Tibial artery (tissue), 4 donors: ENCODE measurements at regions not wholly inside any gene's neighbourhood (a gene's known extent, or its start where the extent isn't known, plus 50 kb on each side); places are given as distances from the start of the nearest gene placed in this dataset.
A peak's percentile ranks its signal among the peaks of the same experiment; 100 is the strongest.
"Not testable (repeated sequence)": the region's sequence is repeated elsewhere in the genome, so short reads cannot be mapped to it uniquely, and the experiment has no call there.

Source experiments
- DNase-seq, 2 donors: peaks; one replicate each; pipeline ENCODE4 v3.0.0-alpha.2; 2019
- H3K27ac ChIP-seq, 2 donors: fragments of 200-600 bp; sonication (generic) in 1 of 2; 1 replicate in 1 of 2; 2 replicates in 1 of 2; pipeline ENCODE4 v1.5.1; 2018 to 2019; ENCODE audit warnings: mild to moderate bottlenecking in 1 of 2
- H3K27me3 ChIP-seq, 2 donors: fragments of 200-600 bp; sonication (generic) in 1 of 2; one replicate each; pipeline versions ENCODE4 v1.5.1 to v1.6.0; 2016 to 2019
- H3K36me3 ChIP-seq, 3 donors: fragments of 200-600 bp; sonication (generic) in 2 of 3; one replicate each; pipeline ENCODE4 v1.5.1; 2016 to 2019; ENCODE audit warnings: mild to moderate bottlenecking in 2 of 3
- H3K4me1 ChIP-seq, 4 donors: fragments of 200-600 bp; sonication (generic) in 2 of 4; 1 replicate in 3 of 4; 2 replicates in 1 of 4; pipeline ENCODE4 v1.5.1; 2016 to 2019
- H3K4me3 ChIP-seq, 2 donors: fragments of 200-600 bp; sonication (generic) in 1 of 2; 1 replicate in 1 of 2; 2 replicates in 1 of 2; pipeline ENCODE4 v1.5.1; 2018 to 2019; ENCODE audit warnings: mild to moderate bottlenecking in 2 of 2
- H3K9me3 ChIP-seq, 3 donors: fragments of 200-600 bp; sonication (generic) in 1 of 3; one replicate each; pipeline ENCODE4 v1.5.1; 2016 to 2019
- intact Hi-C: fragments of 100-400 bp; cut with DNase I; formaldehyde crosslinking; loops from one replicate; pipeline ENCODE4 v1.15.0; 2023; ENCODE audit warnings: low total_unique reads
- TF ChIP-seq, protein P1 (sequence below), 2 experiments: fragments of 200-600 bp in 1 of 2; fragments of 450-650 bp in 1 of 2; IDR thresholded peaks; one replicate each; pipeline ENCODE4 v1.5.1; 2017 to 2019; ENCODE audit warnings: antibody characterized with exemption in 2 of 2, mild to moderate bottlenecking in 1 of 2, moderate library complexity in 1 of 2

DNA sequence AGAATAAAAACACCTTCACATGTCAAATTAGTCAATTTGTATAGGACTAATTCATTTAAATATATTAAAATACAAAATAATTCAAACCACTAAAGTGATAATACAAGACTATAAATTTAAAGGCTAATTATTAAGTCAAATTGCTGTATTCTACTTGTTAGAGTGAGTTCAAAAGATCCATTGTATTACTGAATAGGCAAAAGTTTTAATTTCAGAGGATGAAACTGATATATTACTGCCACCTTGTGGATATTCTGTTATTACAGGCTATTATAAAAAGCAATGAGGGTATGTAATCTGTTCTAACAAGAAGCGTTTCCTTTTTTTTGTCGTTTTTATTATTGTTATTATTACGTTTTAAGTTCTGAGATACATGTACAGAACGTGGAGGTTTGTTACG, 1825.5 kb upstream of the TPTE start:
- H3K27me3 ChIP-seq, H3K4me3 ChIP-seq, DNase-seq, H3K27ac ChIP-seq, intact Hi-C loops, H3K36me3 ChIP-seq, H3K4me1 ChIP-seq, H3K9me3 ChIP-seq: not testable (repeated sequence)
- TF ChIP-seq, protein P1, sequence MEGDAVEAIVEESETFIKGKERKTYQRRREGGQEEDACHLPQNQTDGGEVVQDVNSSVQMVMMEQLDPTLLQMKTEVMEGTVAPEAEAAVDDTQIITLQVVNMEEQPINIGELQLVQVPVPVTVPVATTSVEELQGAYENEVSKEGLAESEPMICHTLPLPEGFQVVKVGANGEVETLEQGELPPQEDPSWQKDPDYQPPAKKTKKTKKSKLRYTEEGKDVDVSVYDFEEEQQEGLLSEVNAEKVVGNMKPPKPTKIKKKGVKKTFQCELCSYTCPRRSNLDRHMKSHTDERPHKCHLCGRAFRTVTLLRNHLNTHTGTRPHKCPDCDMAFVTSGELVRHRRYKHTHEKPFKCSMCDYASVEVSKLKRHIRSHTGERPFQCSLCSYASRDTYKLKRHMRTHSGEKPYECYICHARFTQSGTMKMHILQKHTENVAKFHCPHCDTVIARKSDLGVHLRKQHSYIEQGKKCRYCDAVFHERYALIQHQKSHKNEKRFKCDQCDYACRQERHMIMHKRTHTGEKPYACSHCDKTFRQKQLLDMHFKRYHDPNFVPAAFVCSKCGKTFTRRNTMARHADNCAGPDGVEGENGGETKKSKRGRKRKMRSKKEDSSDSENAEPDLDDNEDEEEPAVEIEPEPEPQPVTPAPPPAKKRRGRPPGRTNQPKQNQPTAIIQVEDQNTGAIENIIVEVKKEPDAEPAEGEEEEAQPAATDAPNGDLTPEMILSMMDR (IDR thresholded peaks at IDR 0.05) = peak in 1 of 2 experiments; percentile 7

GRCh38 chr21:8701297-8701696, 1820.1 kb upstream of the TPTE start:
- H3K9me3 ChIP-seq, H3K4me3 ChIP-seq, intact Hi-C loops, H3K36me3 ChIP-seq, H3K27me3 ChIP-seq, H3K4me1 ChIP-seq, DNase-seq, H3K27ac ChIP-seq: not testable (repeated sequence)

DNA sequence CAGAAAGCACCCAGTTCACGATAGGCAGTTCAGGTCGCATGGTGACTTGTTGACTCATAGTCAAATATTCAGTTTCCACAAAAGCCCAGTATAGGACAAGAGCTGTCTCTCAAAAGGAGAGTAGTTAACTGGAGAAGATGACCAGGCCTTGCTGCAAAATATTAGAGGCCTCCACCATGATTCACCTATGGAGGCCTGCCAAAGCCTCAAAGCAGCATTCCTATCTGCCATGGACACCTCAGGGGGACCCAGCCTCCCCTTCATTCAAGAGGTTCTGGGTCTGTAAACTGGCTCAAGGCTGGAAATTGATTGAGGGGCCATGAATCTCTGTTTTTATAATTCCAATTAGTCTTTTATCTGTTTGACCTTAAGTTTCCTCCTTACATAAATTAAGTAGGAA, 1815.6 kb upstream of the TPTE start:
- DNase-seq, H3K27ac ChIP-seq, intact Hi-C loops, H3K36me3 ChIP-seq, H3K4me3 ChIP-seq, H3K27me3 ChIP-seq, H3K9me3 ChIP-seq, H3K4me1 ChIP-seq: not testable (repeated sequence)
